ENCODE measurements at regions not wholly inside any gene's neighbourhood (a gene's known extent, or its start where the extent isn't known, plus 50 kb on each side); places are given as distances from the start of the nearest gene placed in this dataset.
"Not testable (repeated sequence)": the region's sequence is repeated elsewhere in the genome, so short reads cannot be mapped to it uniquely, and the experiment has no call there.

GRCh38 chr11:101706541-101706940 is 122.7 kb upstream of the TRPC6 start:
- Histone ChIP-seq H3K36me3 (ENCODE audit: control insufficient read depth, insufficient read depth, low read length) (no peaks in the 10 kb centered on the region), H3K4me3 (ENCODE audit: low read length) (peak overlapping the region; percentile 23), H3K4me1 (ENCODE audit: control insufficient read depth, insufficient read depth, low read length) (peaks cover 3% of the 10 kb centered on the region), H3K27me3 (ENCODE audit: control insufficient read depth, insufficient read depth, low read length, poor library complexity, severe bottlenecking) (no peaks in the 10 kb centered on the region), H3K27ac (ENCODE audit: low read depth, low read length) (no peak overlapping the region), H3K9ac (ENCODE audit: extremely low read depth, low read length, poor library complexity, severe bottlenecking) (no peak overlapping the region), H3K9me3 (ENCODE audit: control insufficient read depth, low read length) (no peaks in the 10 kb centered on the region)
- no peak for TF ChIP-seq CTCF (conservative IDR thresholded peaks at IDR 0.05)
- 88% methylated on average over 2 of the region's 2 CpGs; no CpG with 5 or more reads in 1 of the 2 experiments for WGBS, 2 experiments (ENCODE audit: insufficient coverage in 1 of 2, insufficient read length in 1 of 2)
- no peak for DNase-seq
- no peak overlapping the region for H3K4me3 Mint-ChIP-seq
- H3K27ac Mint-ChIP-seq: no peak overlapping the region
- H3K27me3 Mint-ChIP-seq (ENCODE audit: insufficient read depth): no peaks in the 10 kb centered on the region
- H3K9me3 Mint-ChIP-seq: peaks cover 25% of the 10 kb centered on the region
- peaks cover 2% of the 10 kb centered on the region for H3K36me3 Mint-ChIP-seq (ENCODE audit: low read depth)
- H3K4me1 Mint-ChIP-seq: peaks cover 24% of the 10 kb centered on the region

- Mint-ChIP-seq H3K36me3 (ENCODE audit: low read depth) (no peaks in the 10 kb centered on the region), H3K27ac (no peak overlapping the region), H3K9me3 (peaks cover 22% of the 10 kb centered on the region), H3K4me3 (no peak overlapping the region), H3K27me3 (ENCODE audit: insufficient read depth) (no peaks in the 10 kb centered on the region), H3K4me1 (peaks cover 24% of the 10 kb centered on the region)
- Histone ChIP-seq H3K9ac (ENCODE audit: extremely low read depth, low read length, poor library complexity, severe bottlenecking) (no peak overlapping the region), H3K36me3 (ENCODE audit: control insufficient read depth, insufficient read depth, low read length) (no peaks in the 10 kb centered on the region), H3K4me3 (ENCODE audit: low read length) (no peak overlapping the region), H3K9me3 (ENCODE audit: control insufficient read depth, low read length) (no peaks in the 10 kb centered on the region), H3K4me1 (ENCODE audit: control insufficient read depth, insufficient read depth, low read length) (peaks cover 3% of the 10 kb centered on the region), H3K27me3 (ENCODE audit: control insufficient read depth, insufficient read depth, low read length, poor library complexity, severe bottlenecking) (no peaks in the 10 kb centered on the region), H3K27ac (ENCODE audit: low read depth, low read length) (no peak overlapping the region)
- no peak for TF ChIP-seq CTCF (conservative IDR thresholded peaks at IDR 0.05)
- no peak for DNase-seq
- WGBS, 2 experiments (ENCODE audit: insufficient coverage in 1 of 2, insufficient read length in 1 of 2): 83 to 84% methylated on average over 1 of the region's 1 CpG
Measured at GRCh38 chr11:101705972-101706371, 122.2 kb upstream of the TRPC6 start.

GRCh38 chr11:101694869-101695268 is 111.1 kb upstream of the TRPC6 start:
- not testable (repeated sequence) for H3K27ac ChIP-seq (ENCODE audit: low read depth, low read length); H3K27ac Mint-ChIP-seq

GRCh38 chr11:101692980-101693379 is 109.2 kb upstream of the TRPC6 start:
- Histone ChIP-seq H3K4me1 (ENCODE audit: control insufficient read depth, insufficient read depth, low read length) (no peaks in the 10 kb centered on the region), H3K36me3 (ENCODE audit: control insufficient read depth, insufficient read depth, low read length) (no peaks in the 10 kb centered on the region), H3K27ac (ENCODE audit: low read depth, low read length) (no peak overlapping the region), H3K4me3 (ENCODE audit: low read length) (no peak overlapping the region), H3K9me3 (ENCODE audit: control insufficient read depth, low read length) (peaks cover 12% of the 10 kb centered on the region), H3K9ac (ENCODE audit: extremely low read depth, low read length, poor library complexity, severe bottlenecking) (no peak overlapping the region), H3K27me3 (ENCODE audit: control insufficient read depth, insufficient read depth, low read length, poor library complexity, severe bottlenecking) (no peaks in the 10 kb centered on the region)
- peaks cover 9% of the 10 kb centered on the region for H3K4me1 Mint-ChIP-seq
- no peak overlapping the region for H3K4me3 Mint-ChIP-seq
- H3K27me3 Mint-ChIP-seq (ENCODE audit: insufficient read depth): no peaks in the 10 kb centered on the region
- DNase-seq: no peak
- TF ChIP-seq CTCF (conservative IDR thresholded peaks at IDR 0.05): no peak
- no peak overlapping the region for H3K27ac Mint-ChIP-seq
- no peaks in the 10 kb centered on the region for H3K36me3 Mint-ChIP-seq (ENCODE audit: low read depth)
- peaks cover 8% of the 10 kb centered on the region for H3K9me3 Mint-ChIP-seq
- WGBS, 2 experiments (ENCODE audit: insufficient coverage in 1 of 2, insufficient read length in 1 of 2): 89% methylated on average over 1 of the region's 1 CpG; no CpG with 5 or more reads in 1 of the 2 experiments

More at GRCh38 chr11:101694869-101695268, 111.1 kb upstream of the TRPC6 start:
- not testable (repeated sequence) for H3K9ac ChIP-seq (ENCODE audit: extremely low read depth, low read length, poor library complexity, severe bottlenecking); H3K4me1 Mint-ChIP-seq; H3K27me3 ChIP-seq (ENCODE audit: control insufficient read depth, insufficient read depth, low read length, poor library complexity, severe bottlenecking); H3K4me1 ChIP-seq (ENCODE audit: control insufficient read depth, insufficient read depth, low read length); H3K9me3 Mint-ChIP-seq; H3K4me3 ChIP-seq (ENCODE audit: low read length); H3K4me3 Mint-ChIP-seq; H3K36me3 Mint-ChIP-seq (ENCODE audit: low read depth); H3K27me3 Mint-ChIP-seq (ENCODE audit: insufficient read depth); H3K36me3 ChIP-seq (ENCODE audit: control insufficient read depth, insufficient read depth, low read length); DNase-seq
- no CpG with 5 or more reads among the region's 3 CpGs for WGBS, 2 experiments (ENCODE audit: insufficient coverage in 1 of 2, insufficient read length in 1 of 2)
- peaks cover 12% of the 10 kb centered on the region for H3K9me3 ChIP-seq (ENCODE audit: control insufficient read depth, low read length)
